IMR-90 (cell line): ENCODE measurements at regions not wholly inside any gene's neighbourhood (a gene's known extent, or its start where the extent isn't known, plus 50 kb on each side); places are given as distances from the start of the nearest gene placed in this dataset.

Experiments used
- ATAC-seq: fragments of 200-7000 bp; cut with Tn5 transposase; 2 replicates; pipeline ENCODE4 v1.9.1; 2020; ENCODE audit warnings: low read depth, mild to moderate bottlenecking, moderate library complexity
- BruUV-seq: library from RNA; stranded (reverse); fragments of 400-500 nt; replicated peaks from 2 replicates; lab custom pipeline; 2021; lab: Mats Ljungman, UMichigan
- CTCF ChIA-PET: fragments of 300-600 bp; formaldehyde crosslinking; extraction: SDS; loops from one replicate; lab custom pipeline; 2021; ENCODE audit warnings: antibody characterized with exemption; lab: Yijun Ruan, JAX
- POLR2A ChIA-PET: fragments of 300-600 bp; sonication (Branson Sonifier 250); formaldehyde crosslinking; loops from one replicate; lab custom pipeline; 2022; ENCODE audit warnings: antibody characterized with exemption; ENCODE audit not compliant: unreplicated experiment; lab: Charles Lee
- DNase-seq: peaks from one replicate; pipeline ENCODE4 v3.0.0; 2013
- H2AFZ ChIP-seq: replicated peaks from 2 replicates; pipeline ENCODE3; 2013; ENCODE audit warnings: low read length, mild to moderate bottlenecking; ENCODE audit not compliant: poor library complexity
- H2AK5ac ChIP-seq: 2 replicates; pipeline ENCODE4 v1.6.1; 2013; ENCODE audit warnings: low read depth, low read length, inconsistent platforms
- H2AK9ac ChIP-seq: replicated peaks from 2 replicates; pipeline ENCODE3; 2013; ENCODE audit warnings: mild to moderate bottlenecking, low read depth, low read length, moderate library complexity; ENCODE audit not compliant: poor library complexity
- H2BK120ac ChIP-seq: 2 replicates; pipeline ENCODE4 v1.6.1; 2013; ENCODE audit warnings: low read depth, low read length, inconsistent platforms
- H2BK15ac ChIP-seq: 3 replicates; pipeline ENCODE4 v1.6.1; 2013; ENCODE audit warnings: low read depth, low read length, inconsistent platforms
- H2BK20ac ChIP-seq: 2 replicates; pipeline ENCODE4 v1.6.1; 2013; ENCODE audit warnings: low read depth, mild to moderate bottlenecking, inconsistent platforms, low read length, moderate library complexity
- H2BK5ac ChIP-seq: 2 replicates; pipeline ENCODE4 v1.6.1; 2013; ENCODE audit warnings: mild to moderate bottlenecking, low read depth, low read length, inconsistent platforms; ENCODE audit not compliant: poor library complexity, severe bottlenecking
- H3K14ac ChIP-seq: replicated peaks from 2 replicates; pipeline ENCODE4 v1.6.1; 2013; ENCODE audit warnings: low read depth, low read length, inconsistent platforms
- H3K18ac ChIP-seq: 2 replicates; pipeline ENCODE4 v1.6.1; 2013; ENCODE audit warnings: low read depth, low read length, control low read depth
- H3K23ac ChIP-seq: 2 replicates; pipeline ENCODE4 v1.6.1; 2013; ENCODE audit warnings: low read depth, low read length, inconsistent platforms
- H3K27ac ChIP-seq: 2 replicates; pipeline ENCODE4 v1.5.1; 2013; ENCODE audit warnings: mild to moderate bottlenecking, control low read depth, low read length; ENCODE audit not compliant: insufficient read depth
- H3K27me3 ChIP-seq: 2 replicates; pipeline ENCODE4 v1.6.1; 2013; ENCODE audit warnings: low read length; ENCODE audit not compliant: control insufficient read depth, insufficient read depth
- H3K36me3 ChIP-seq: 2 replicates; pipeline ENCODE4 v1.6.1; 2013; ENCODE audit warnings: low read length, mixed read lengths; ENCODE audit not compliant: control insufficient read depth, insufficient read depth
- H3K4ac ChIP-seq: 2 replicates; pipeline ENCODE4 v1.6.1; 2013; ENCODE audit warnings: low read depth, low read length, inconsistent platforms
- H3K4me1 ChIP-seq: 2 replicates; pipeline ENCODE4 v1.6.1; 2013; ENCODE audit warnings: low read length, mixed read lengths; ENCODE audit not compliant: control insufficient read depth, insufficient read depth
- H3K4me2 ChIP-seq: 2 replicates; pipeline ENCODE4 v1.6.1; 2013; ENCODE audit warnings: low read depth, mild to moderate bottlenecking, control low read depth, low read length, moderate library complexity
- H3K4me3 ChIP-seq: 2 replicates; pipeline ENCODE4 v1.5.1; 2013; ENCODE audit warnings: low read depth, mild to moderate bottlenecking, control low read depth, low read length, moderate library complexity; ENCODE audit not compliant: insufficient read depth
- H3K56ac ChIP-seq: 2 replicates; pipeline ENCODE4 v1.6.1; 2013; ENCODE audit warnings: low read length, inconsistent platforms; ENCODE audit not compliant: insufficient read depth; ENCODE audit errors: extremely low read depth
- H3K79me1 ChIP-seq, 2 experiments: 2 replicates each; pipeline ENCODE4 v1.6.1; 2013; ENCODE audit warnings: low read length in 2 of 2, inconsistent platforms in 1 of 2, low read depth in 1 of 2
- H3K9ac ChIP-seq: 2 replicates; pipeline ENCODE4 v1.6.1; 2013; ENCODE audit warnings: low read depth, low read length, control low read depth
- H3K9me1 ChIP-seq: 2 replicates; pipeline ENCODE4 v1.6.1; 2013; ENCODE audit warnings: low read length, inconsistent platforms; ENCODE audit not compliant: insufficient read depth
- H3K9me3 ChIP-seq: 2 replicates; pipeline ENCODE4 v1.6.1; 2013; ENCODE audit warnings: low read length; ENCODE audit not compliant: control insufficient read depth, insufficient read depth
- H4K20me1 ChIP-seq: 2 replicates; pipeline ENCODE4 v1.6.1; 2013; ENCODE audit warnings: low read length, inconsistent platforms; ENCODE audit not compliant: insufficient read depth
- H4K5ac ChIP-seq: 2 replicates; pipeline ENCODE4 v1.6.1; 2013; ENCODE audit warnings: mild to moderate bottlenecking, low read depth, low read length, control low read depth
- H4K8ac ChIP-seq, 2 experiments: 2 replicates each; pipeline ENCODE4 v1.6.1; 2013; ENCODE audit warnings: low read depth in 2 of 2, low read length in 2 of 2, control low read depth in 1 of 2, inconsistent platforms in 1 of 2
- H4K91ac ChIP-seq: 2 replicates; pipeline ENCODE4 v1.6.1; 2013; ENCODE audit warnings: low read depth, low read length, inconsistent platforms; ENCODE audit not compliant: insufficient read depth
- BHLHE40 ChIP-seq: fragments of 150-350 bp; IDR thresholded peaks from 2 replicates; pipeline ENCODE4 v1.6.1; 2016; ENCODE audit warnings: mild to moderate bottlenecking, low read depth, low read length
- CHD1 ChIP-seq: IDR thresholded peaks from 2 replicates; pipeline ENCODE4 v1.6.1; 2012; ENCODE audit warnings: low read depth, low read length, improper control_type of control experiment
- ELK1 ChIP-seq: fragments of 150-350 bp; IDR thresholded peaks from 2 replicates; pipeline ENCODE4 v1.6.1; 2016; ENCODE audit warnings: low read depth, mild to moderate bottlenecking, low read length, moderate library complexity, borderline replicate concordance
- FOS ChIP-seq: fragments of 150-350 bp; IDR thresholded peaks from 2 replicates; pipeline ENCODE4 v1.6.1; 2016; ENCODE audit warnings: low read depth, low read length
- MAZ ChIP-seq: IDR thresholded peaks from 2 replicates; pipeline ENCODE4 v1.6.1; 2012; ENCODE audit warnings: low read depth, mild to moderate bottlenecking, low read length, improper control_type of control experiment, moderate library complexity, borderline replicate concordance
- MXI1 ChIP-seq: IDR thresholded peaks from 2 replicates; pipeline ENCODE4 v1.6.1; 2012; ENCODE audit warnings: low read depth, mild to moderate bottlenecking, low read length, moderate library complexity, borderline replicate concordance
- POLR2A ChIP-seq: IDR thresholded peaks from 2 replicates; pipeline ENCODE4 v1.6.1; 2012; ENCODE audit warnings: mild to moderate bottlenecking, low read depth, low read length
- RCOR1 ChIP-seq: IDR thresholded peaks from 2 replicates; pipeline ENCODE4 v1.6.1; 2012; ENCODE audit warnings: mild to moderate bottlenecking, low read length, improper control_type of control experiment; ENCODE audit not compliant: insufficient replicate concordance
- SMC3 ChIP-seq: fragments of 150-350 bp; IDR thresholded peaks from 2 replicates; pipeline ENCODE4 v1.6.1; 2016; ENCODE audit warnings: low read depth, mild to moderate bottlenecking, antibody characterized with exemption, low read length, moderate library complexity
- USF2 ChIP-seq: fragments of 150-350 bp; IDR thresholded peaks from 2 replicates; pipeline ENCODE4 v1.6.1; 2017; ENCODE audit warnings: mild to moderate bottlenecking, antibody characterized with exemption, low read length, low read depth
- WGBS, 2 experiments: methylation state at CpG; one replicate each; pipeline versions ENCODE4 v1.1.5 to v1.1.7; 2013; ENCODE audit warnings: missing lambda C conversion rate in 2 of 2; ENCODE audit not compliant: insufficient read length in 1 of 2; ENCODE audit errors: extremely low coverage in 2 of 2; 5-methylcytosine and 5-hydroxymethylcytosine counted together
- dilution Hi-C: fragments of 300-500 bp; cut with HindIII; formaldehyde crosslinking; loops from one replicate; pipeline ENCODE4 v1.14.3; 2018; ENCODE audit warnings: low sequenced_read_pairs; ENCODE audit not compliant: unreplicated experiment
- in situ Hi-C: fragments of 300-500 bp; cut with MboI; formaldehyde crosslinking; loops from 3 replicates; pipeline ENCODE4 v1.14.3; 2019; ENCODE audit warnings: low sequenced_read_pairs, inconsistent platforms, mixed read lengths
- intact Hi-C: fragments of 100-400 bp; cut with micrococcal nuclease; formaldehyde crosslinking; loops from 2 replicates; pipeline ENCODE4 v1.10.0; 2022

DNA sequence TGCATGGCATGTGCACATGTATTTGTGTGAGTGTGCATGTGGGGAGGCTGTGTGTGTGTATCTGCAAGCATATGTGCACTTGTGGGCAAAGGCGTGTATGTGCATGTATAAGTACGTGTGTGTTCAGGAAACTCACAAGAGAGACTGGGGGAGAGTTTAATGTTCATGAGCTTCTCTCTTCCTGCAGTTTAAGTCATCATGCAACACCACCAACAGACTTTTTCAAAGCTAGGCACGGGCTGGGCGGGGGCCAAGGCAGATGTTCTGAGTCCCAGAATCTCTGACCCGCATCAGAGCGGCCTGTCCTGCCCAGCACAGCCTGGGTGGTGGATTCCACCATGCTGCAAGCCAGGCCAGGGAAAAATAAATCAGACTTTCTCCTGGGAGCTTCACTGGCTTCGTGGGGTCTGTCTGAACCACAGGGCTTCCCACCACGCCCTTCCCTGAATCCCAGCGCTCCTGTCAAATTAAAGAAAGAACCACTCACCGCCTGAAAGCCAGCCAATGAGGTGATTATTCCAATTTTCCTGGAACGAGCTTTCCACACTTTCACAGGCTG lies 75.7 kb downstream of the PITPNM2 start:
- POLR2A ChIA-PET: no interaction called here
- no peak overlapping the region for H2BK120ac ChIP-seq
- no peak overlapping the region for H2AK5ac ChIP-seq
- dilution Hi-C loops (no loop called here), intact Hi-C loops (no loop called here), in situ Hi-C loops (no loop called here)
- no peak overlapping the region for H3K4me2 ChIP-seq
- no peak overlapping the region for H3K18ac ChIP-seq
- no peak overlapping the region for H2AFZ ChIP-seq
- no peak overlapping the region for H2BK5ac ChIP-seq
- no TSS peak for BruUV-seq
- peaks cover 22% of the 10 kb centered on the region for H3K9me1 ChIP-seq
- no peak overlapping the region for H2AK9ac ChIP-seq
- TF ChIP-seq BHLHE40 (no peak), FOS (no peak), RCOR1 (no peak), ELK1 (no peak), CHD1 (no peak), USF2 (no peak), SMC3 (no peak), MAZ (no peak), POLR2A (no peak), MXI1 (no peak)
- H3K36me3 ChIP-seq: peaks cover 2% of the 10 kb centered on the region; the same call in 1 of the 2 replicates
- WGBS, 2 experiments: 74% methylated on average over 4 of the region's 11 CpGs; no CpG with 5 or more reads in 1 of the 2 experiments
- no peak overlapping the region for H3K14ac ChIP-seq
- no peak overlapping the region for H3K9ac ChIP-seq
- no peak overlapping the region for H2BK15ac ChIP-seq
- H4K20me1 ChIP-seq: peaks cover 47% of the 10 kb centered on the region
- H3K27me3 ChIP-seq: peaks cover 3% of the 10 kb centered on the region; the same call in 1 of the 2 replicates
- no peak overlapping the region for H4K91ac ChIP-seq
- no peak overlapping the region for H3K4me3 ChIP-seq
- H2BK20ac ChIP-seq: no peak overlapping the region
- DNase-seq (no peak), ATAC-seq (no peak)
- peaks cover 8 to 35% of the 10 kb centered on the region in 2 experiments; a peak in 3 of 4 replicates for H3K79me1 ChIP-seq
- H4K5ac ChIP-seq: no peak overlapping the region
- no peak overlapping the region for H3K4ac ChIP-seq
- peaks cover 10% of the 10 kb centered on the region; the same call in 1 of the 2 replicates for H3K4me1 ChIP-seq
- H3K9me3 ChIP-seq: no peaks in the 10 kb centered on the region
- H3K23ac ChIP-seq: no peak overlapping the region; the same call in 1 of the 2 replicates
- no peak overlapping the region for H4K8ac ChIP-seq
- CTCF ChIA-PET: interaction anchor here (0.6 kb wide), 1 partner anchor 107 kb away, joined by 3 read pairs; no protein-coding TSS in a partner anchor
- H3K27ac ChIP-seq: no peak overlapping the region
- H3K56ac ChIP-seq: no peak overlapping the region
